Endodermal cell (in vitro differentiated cells): ENCODE measurements at regions not wholly inside any gene's neighbourhood (a gene's known extent, or its start where the extent isn't known, plus 50 kb on each side); places are given as distances from the start of the nearest gene placed in this dataset.

Source experiments
- DNase-seq: peaks from one replicate; pipeline ENCODE4 v3.0.0-alpha.2; 2017
- H3K27ac ChIP-seq: 2 replicates; pipeline ENCODE4 v1.5.1; 2013; ENCODE audit warnings: mild to moderate bottlenecking, low read depth, low read length, moderate library complexity
- H3K27me3 ChIP-seq: 2 replicates; pipeline ENCODE4 v1.6.1; 2013; ENCODE audit warnings: mild to moderate bottlenecking, low read length, moderate library complexity; ENCODE audit not compliant: insufficient read depth, control insufficient read depth, poor library complexity, severe bottlenecking
- H3K36me3 ChIP-seq: 2 replicates; pipeline ENCODE4 v1.7.0; 2013; ENCODE audit warnings: mild to moderate bottlenecking, low read length, moderate library complexity; ENCODE audit not compliant: control insufficient read depth, insufficient read depth
- H3K4me1 ChIP-seq: one replicate; pipeline ENCODE4 v1.7.0; 2013; ENCODE audit warnings: low read length; ENCODE audit not compliant: control insufficient read depth, insufficient read depth
- H3K4me3 ChIP-seq: 2 replicates; pipeline ENCODE4 v1.5.1; 2013; ENCODE audit warnings: mild to moderate bottlenecking, low read length, moderate library complexity
- H3K9ac ChIP-seq: 2 replicates; pipeline ENCODE4 v1.6.1; 2013; ENCODE audit warnings: mild to moderate bottlenecking, low read length, moderate library complexity; ENCODE audit not compliant: poor library complexity, severe bottlenecking; ENCODE audit errors: extremely low read depth
- H3K9me3 ChIP-seq: 2 replicates; pipeline ENCODE4 v1.6.1; 2013; ENCODE audit warnings: mild to moderate bottlenecking, low read length, moderate library complexity; ENCODE audit not compliant: control insufficient read depth
- H3K27ac Mint-ChIP-seq: 2 replicates; pipeline ENCODE4 v1.8.0; 2020; ENCODE audit warnings: mixed read lengths
- H3K27me3 Mint-ChIP-seq: 2 replicates; pipeline ENCODE4 v1.8.0; 2021; ENCODE audit warnings: mild to moderate bottlenecking, mixed read lengths; ENCODE audit not compliant: insufficient read depth
- H3K36me3 Mint-ChIP-seq: 2 replicates; pipeline ENCODE4 v1.8.0; 2020; ENCODE audit warnings: low read depth, mixed read lengths
- H3K4me1 Mint-ChIP-seq: 2 replicates; pipeline ENCODE4 v1.8.0; 2020; ENCODE audit warnings: mixed read lengths
- H3K4me3 Mint-ChIP-seq: 2 replicates; pipeline ENCODE4 v1.8.0; 2020; ENCODE audit warnings: mild to moderate bottlenecking, moderate library complexity, mixed read lengths
- H3K9me3 Mint-ChIP-seq: 2 replicates; pipeline ENCODE4 v1.8.0; 2020; ENCODE audit warnings: mild to moderate bottlenecking, mixed read lengths
- CTCF ChIP-seq: fragments of 200-600 bp; sonication (generic); conservative IDR thresholded peaks from 2 replicates; pipeline ENCODE4 v1.5.0; 2021; ENCODE audit warnings: antibody characterized with exemption, mild to moderate bottlenecking
- WGBS, 2 experiments: methylation state at CpG; one replicate each; pipeline versions ENCODE4 v1.1.5 to v1.1.7; 2013; ENCODE audit warnings: missing lambda C conversion rate in 2 of 2, mixed read lengths in 1 of 2; ENCODE audit not compliant: insufficient coverage in 1 of 2, insufficient read length in 1 of 2; 5-methylcytosine and 5-hydroxymethylcytosine counted together

- H3K9ac ChIP-seq = no peak overlapping the region
- H3K4me3 ChIP-seq = no peak overlapping the region
- H3K9me3 ChIP-seq = peaks cover 4% of the 10 kb centered on the region
- no peaks in the 10 kb centered on the region for H3K36me3 ChIP-seq
- Mint-ChIP-seq H3K27me3 (no peaks in the 10 kb centered on the region), H3K36me3 (peaks cover 3% of the 10 kb centered on the region), H3K27ac (no peak overlapping the region), H3K4me3 (no peak overlapping the region), H3K9me3 (peaks cover 13% of the 10 kb centered on the region), H3K4me1 (no peaks in the 10 kb centered on the region)
- no peaks in the 10 kb centered on the region for H3K4me1 ChIP-seq
- no peak for TF ChIP-seq CTCF
- no peak overlapping the region for H3K27ac ChIP-seq
- H3K27me3 ChIP-seq = no peaks in the 10 kb centered on the region
- 91 to 100% methylated on average over 1 to 2 of the region's 2 CpGs for WGBS, 2 experiments
- no peak for DNase-seq
Observed at GRCh38 chr6:60679175-60679574, 1606.8 kb downstream of the KHDRBS2 start.

GRCh38 chr6:60671369-60671768 is 1614.7 kb downstream of the KHDRBS2 start:
- H3K27ac Mint-ChIP-seq = no peak overlapping the region
- no peak for DNase-seq
- peaks cover 11% of the 10 kb centered on the region for H3K4me1 Mint-ChIP-seq
- Histone ChIP-seq H3K27me3 (no peaks in the 10 kb centered on the region), H3K36me3 (no peaks in the 10 kb centered on the region), H3K4me1 (no peaks in the 10 kb centered on the region), H3K9ac (no peak overlapping the region), H3K27ac (no peak overlapping the region), H3K9me3 (peaks cover 4% of the 10 kb centered on the region), H3K4me3 (no peak overlapping the region)
- H3K4me3 Mint-ChIP-seq = no peak overlapping the region
- TF ChIP-seq CTCF = no peak
- H3K9me3 Mint-ChIP-seq = peaks cover 21% of the 10 kb centered on the region
- peaks cover 3% of the 10 kb centered on the region for H3K36me3 Mint-ChIP-seq
- no peaks in the 10 kb centered on the region for H3K27me3 Mint-ChIP-seq

- Mint-ChIP-seq H3K9me3 (peaks cover 18% of the 10 kb centered on the region), H3K36me3 (no peaks in the 10 kb centered on the region), H3K4me1 (peaks cover 11% of the 10 kb centered on the region), H3K27me3 (no peaks in the 10 kb centered on the region), H3K4me3 (no peak overlapping the region), H3K27ac (no peak overlapping the region)
- DNase-seq = no peak
- Histone ChIP-seq H3K27me3 (no peaks in the 10 kb centered on the region), H3K4me3 (no peak overlapping the region), H3K27ac (no peak overlapping the region), H3K9ac (no peak overlapping the region), H3K36me3 (no peaks in the 10 kb centered on the region), H3K4me1 (no peaks in the 10 kb centered on the region), H3K9me3 (peaks cover 3% of the 10 kb centered on the region)
- TF ChIP-seq CTCF = no peak
Observed at GRCh38 chr6:60670036-60670435, 1616.0 kb downstream of the KHDRBS2 start.
